HepG2 (cell line): ENCODE measurements at regions not wholly inside any gene's neighbourhood (a gene's known extent, or its start where the extent isn't known, plus 50 kb on each side); places are given as distances from the start of the nearest gene placed in this dataset.

Source experiments
- HOMEZ ChIP-seq: IDR thresholded peaks from 2 replicates; pipeline ENCODE4 v1.6.1; 2016; ENCODE audit warnings: low read depth
- IRX3 ChIP-seq: sonication (generic); formaldehyde crosslinking; IDR thresholded peaks from 2 replicates; pipeline ENCODE4 v1.8.1; 2023; ENCODE audit warnings: mild to moderate bottlenecking, low read depth, missing genetic modification reagents, borderline replicate concordance
- KDM4B ChIP-seq: sonication (generic); formaldehyde crosslinking; IDR thresholded peaks from 2 replicates; pipeline ENCODE4 v1.4.0; 2020; ENCODE audit warnings: missing genetic modification reagents
- KLF16 ChIP-seq, 2 experiments: sonication (generic) in 1 of 2; formaldehyde crosslinking in 1 of 2; IDR thresholded peaks; 2 replicates each; pipeline versions ENCODE4 v1.6.1 to v1.8.0; 2016 to 2023; ENCODE audit warnings: missing genetic modification reagents in 2 of 2, missing compliant biosample characterization in 1 of 2
- MXD3 ChIP-seq: IDR thresholded peaks from 2 replicates; pipeline ENCODE4 v1.6.1; 2016; ENCODE audit warnings: mild to moderate bottlenecking, missing biosample characterization, missing genetic modification reagents
- PHB2 ChIP-seq: fragments of 450-650 bp; IDR thresholded peaks from 2 replicates; pipeline ENCODE4 v1.6.1; 2018; ENCODE audit not compliant: partially characterized antibody
- PPARG ChIP-seq: conservative IDR thresholded peaks from 2 replicates; pipeline ENCODE4 v1.6.1; 2016; ENCODE audit warnings: missing biosample characterization, missing genetic modification reagents
- PTBP1 ChIP-seq: fragments of 200-400 bp; formaldehyde crosslinking; IDR thresholded peaks from 2 replicates; pipeline ENCODE4 v1.6.1; 2018; ENCODE audit warnings: low read length, low read depth; ENCODE audit not compliant: poor library complexity, severe bottlenecking
- RFXANK ChIP-seq: IDR thresholded peaks from 2 replicates; pipeline ENCODE4 v1.6.1; 2016
- RNF219 ChIP-seq: sonication (generic); formaldehyde crosslinking; IDR thresholded peaks from 2 replicates; pipeline ENCODE4 v1.5.0; 2020; ENCODE audit warnings: mild to moderate bottlenecking, missing genetic modification reagents
- SAP130 ChIP-seq: IDR thresholded peaks from 2 replicates; pipeline ENCODE4 v1.6.1; 2016; ENCODE audit warnings: low read depth
- TFDP1 ChIP-seq: IDR thresholded peaks from 2 replicates; pipeline ENCODE4 v1.6.1; 2016; ENCODE audit warnings: missing compliant biosample characterization, missing genetic modification reagents, borderline replicate concordance
- ZBTB42 ChIP-seq: sonication (generic); formaldehyde crosslinking; IDR thresholded peaks from 2 replicates; pipeline ENCODE4 v1.5.0; 2020; ENCODE audit warnings: mild to moderate bottlenecking, missing genetic modification reagents
- ZC3H13 ChIP-seq: sonication (generic); formaldehyde crosslinking; IDR thresholded peaks from 2 replicates; pipeline ENCODE4 v1.8.1; 2023; ENCODE audit warnings: mild to moderate bottlenecking, missing genetic modification reagents, moderate library complexity
- ZNF510 ChIP-seq: sonication (generic); formaldehyde crosslinking; IDR thresholded peaks from 2 replicates; pipeline ENCODE4 v1.4.0; 2020; ENCODE audit warnings: low read depth, mild to moderate bottlenecking, missing genetic modification reagents
- ZNF703 ChIP-seq: sonication (generic); formaldehyde crosslinking; IDR thresholded peaks from 2 replicates; pipeline ENCODE4 v1.5.1; 2020; ENCODE audit warnings: missing genetic modification reagents, mild to moderate bottlenecking, moderate library complexity, borderline replicate concordance
- ZNF770 ChIP-seq: sonication (generic); formaldehyde crosslinking; IDR thresholded peaks from 2 replicates; pipeline ENCODE4 v1.5.0; 2020; ENCODE audit warnings: mild to moderate bottlenecking, missing genetic modification reagents
- ZNF891 ChIP-seq: sonication (generic); formaldehyde crosslinking; IDR thresholded peaks from 2 replicates; pipeline ENCODE4 v1.5.0; 2020; ENCODE audit warnings: mild to moderate bottlenecking, missing genetic modification reagents

GRCh38 chr7:67302113-67303039, 305.7 kb downstream of the TYW1 start (continued):
- TF ChIP-seq RNF219 (CRISPR knock-in tag) (peak; percentile 30; the same call in 1 of the 2 replicates), PPARG (CRISPR knock-in tag) (0 out of 2 replicates have a peak, but pooled peaks have one; percentile 21), ZNF770 (CRISPR knock-in tag) (peak; percentile 13; the same call in 1 of the 2 replicates), ZNF510 (CRISPR knock-in tag) (peak; percentile 67; the same call in 1 of the 2 replicates), TFDP1 (CRISPR knock-in tag) (0 out of 2 replicates have a peak, but pooled peaks have one; percentile 17), IRX3 (CRISPR knock-in tag) (peak; percentile 25; the same call in 1 of the 2 replicates), PHB2 (no peak), PTBP1 (peak; percentile 85), ZBTB42 (CRISPR knock-in tag) (0 out of 2 replicates have a peak, but pooled peaks have one; percentile 46), HOMEZ (CRISPR knock-in tag) (peak; percentile 38; the same call in 1 of the 2 replicates), KLF16 (CRISPR knock-in tag; IDR thresholded peaks at IDR 0.05) (peak in 1 of 2 experiments; percentile 68; a peak in 2 of 4 replicates), ZNF703 (CRISPR knock-in tag) (no peak), SAP130 (CRISPR knock-in tag) (peak; percentile 86), MXD3 (peak; percentile 46; the same call in 1 of the 2 replicates), RFXANK (CRISPR knock-in tag) (peak; percentile 33; the same call in 1 of the 2 replicates), ZNF891 (CRISPR knock-in tag) (no peak; the same call in 1 of the 2 replicates), KDM4B (CRISPR knock-in tag) (no peak), ZC3H13 (CRISPR knock-in tag) (no peak)
